PC-3 (cell line): ENCODE measurements at regions not wholly inside any gene's neighbourhood (a gene's known extent, or its start where the extent isn't known, plus 50 kb on each side); places are given as distances from the start of the nearest gene placed in this dataset.
"Not testable (repeated sequence)": the region's sequence is repeated elsewhere in the genome, so short reads cannot be mapped to it uniquely, and the experiment has no call there.

ENCODE experiments used
- ATAC-seq: fragments of 200-7000 bp; cut with Tn5 transposase; 2 replicates; pipeline ENCODE4 v1.9.1; 2020; ENCODE audit warnings: mild to moderate bottlenecking, moderate library complexity
- BruUV-seq: library from RNA; stranded (reverse); fragments of 400-500 nt; replicated peaks from 2 replicates; lab custom pipeline; 2021; lab: Mats Ljungman, UMichigan
- CTCF ChIA-PET: fragments of 300-600 bp; sonication (Branson Sonifier 250); formaldehyde crosslinking; loops from one replicate; lab custom pipeline; 2022; ENCODE audit warnings: antibody characterized with exemption; lab: Charles Lee
- POLR2A ChIA-PET: fragments of 300-600 bp; sonication (Branson Sonifier 250); formaldehyde crosslinking; loops from one replicate; lab custom pipeline; 2022; ENCODE audit warnings: antibody characterized with exemption; ENCODE audit not compliant: unreplicated experiment; lab: Charles Lee
- DNase-seq: peaks from one replicate; pipeline ENCODE4 v3.0.0-alpha.2; 2015
- H2AFZ ChIP-seq: fragments of 300-600 bp; sonication (generic); 2 replicates; pipeline ENCODE4 v1.6.0; 2016; ENCODE audit warnings: antibody characterized with exemption, low read length
- H3F3A ChIP-seq: fragments of 300-600 bp; sonication (generic); one replicate; pipeline ENCODE4 v1.6.0; 2017; ENCODE audit warnings: antibody characterized with exemption, low read length, control low read depth, mild to moderate bottlenecking; ENCODE audit not compliant: unreplicated experiment
- H3K27ac ChIP-seq: fragments of 300-600 bp; sonication (generic); 2 replicates; pipeline ENCODE4 v1.5.1; 2016; ENCODE audit warnings: mild to moderate bottlenecking, low read length
- H3K27me3 ChIP-seq: fragments of 300-600 bp; sonication (generic); 2 replicates; pipeline ENCODE4 v1.6.1; 2016; ENCODE audit warnings: low read length, mixed read lengths
- H3K36me3 ChIP-seq: fragments of 300-600 bp; sonication (generic); 2 replicates; pipeline ENCODE4 v1.6.1; 2016; ENCODE audit warnings: low read depth, mixed run types, low read length, mixed read lengths
- H3K4me1 ChIP-seq: fragments of 300-600 bp; sonication (generic); 2 replicates; pipeline ENCODE4 v1.5.1; 2016; ENCODE audit warnings: low read length; ENCODE audit not compliant: insufficient read depth
- H3K4me2 ChIP-seq: fragments of 300-600 bp; sonication (generic); 2 replicates; pipeline ENCODE4 v1.6.0; 2016; ENCODE audit warnings: low read length
- H3K4me3 ChIP-seq: fragments of 300-600 bp; sonication (generic); 2 replicates; pipeline ENCODE4 v1.5.1; 2016; ENCODE audit warnings: mild to moderate bottlenecking, low read length, mixed read lengths
- H3K79me2 ChIP-seq: fragments of 300-600 bp; sonication (generic); 2 replicates; pipeline ENCODE4 v1.6.1; 2017; ENCODE audit warnings: low read length, mixed read lengths
- H3K9ac ChIP-seq: fragments of 300-600 bp; sonication (generic); 2 replicates; pipeline ENCODE4 v1.6.0; 2016; ENCODE audit warnings: mild to moderate bottlenecking, low read length
- H3K9me2 ChIP-seq: fragments of 300-600 bp; sonication (generic); replicated peaks from 2 replicates; pipeline ENCODE4 v1.6.1; 2016; ENCODE audit warnings: mixed run types, low read length, mixed read lengths
- H3K9me3 ChIP-seq: fragments of 300-600 bp; sonication (generic); 2 replicates; pipeline ENCODE4 v1.6.1; 2016; ENCODE audit warnings: low read length, mixed read lengths
- H4K20me1 ChIP-seq: fragments of 300-600 bp; sonication (generic); 2 replicates; pipeline ENCODE4 v1.6.1; 2016; ENCODE audit warnings: low read length, mixed read lengths
- EZH2 ChIP-seq: fragments of 300-600 bp; sonication (generic); IDR thresholded peaks from one replicate; pipeline ENCODE4 v1.6.1; 2017; ENCODE audit warnings: antibody characterized with exemption, mild to moderate bottlenecking, low read length; ENCODE audit not compliant: unreplicated experiment
- EZH2phosphoT487 ChIP-seq: fragments of 300-600 bp; sonication (generic); IDR thresholded peaks from 2 replicates; pipeline ENCODE4 v1.6.1; 2018; ENCODE audit warnings: mild to moderate bottlenecking, antibody characterized with exemption, low read length, borderline replicate concordance
- intact Hi-C: fragments of 100-400 bp; cut with micrococcal nuclease; formaldehyde crosslinking; loops from 2 replicates; pipeline ENCODE4 v1.9.0; 2023
- TF ChIP-seq, protein P1 (sequence below): fragments of 300-600 bp; sonication (generic); conservative IDR thresholded peaks from 2 replicates; pipeline ENCODE4 v1.5.1; 2017; ENCODE audit warnings: antibody characterized with exemption, low read depth, mild to moderate bottlenecking, low read length

DNA sequence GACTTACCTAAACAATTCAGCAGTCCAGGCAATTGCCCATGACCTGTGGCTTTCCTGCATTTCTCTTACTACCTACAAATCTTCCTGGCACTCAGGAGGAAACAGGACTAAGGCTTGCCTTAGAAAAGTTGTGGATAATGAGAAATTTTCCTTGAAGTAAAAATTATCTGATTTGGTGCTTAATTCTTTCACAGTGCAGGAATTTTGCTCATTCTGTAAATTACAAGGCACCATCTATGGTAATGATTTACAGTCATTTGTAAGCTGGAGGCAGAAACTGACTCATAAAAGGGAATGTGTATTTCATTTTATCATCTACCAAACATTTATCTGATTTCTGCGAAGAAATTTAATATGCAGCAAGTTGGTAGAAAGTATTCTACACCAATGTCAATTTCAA is 211.5 kb upstream of the FKBP1C start:
- no peaks in the 10 kb centered on the region for H3F3A ChIP-seq
- H3K9me3 ChIP-seq, result no peaks in the 10 kb centered on the region

DNA sequence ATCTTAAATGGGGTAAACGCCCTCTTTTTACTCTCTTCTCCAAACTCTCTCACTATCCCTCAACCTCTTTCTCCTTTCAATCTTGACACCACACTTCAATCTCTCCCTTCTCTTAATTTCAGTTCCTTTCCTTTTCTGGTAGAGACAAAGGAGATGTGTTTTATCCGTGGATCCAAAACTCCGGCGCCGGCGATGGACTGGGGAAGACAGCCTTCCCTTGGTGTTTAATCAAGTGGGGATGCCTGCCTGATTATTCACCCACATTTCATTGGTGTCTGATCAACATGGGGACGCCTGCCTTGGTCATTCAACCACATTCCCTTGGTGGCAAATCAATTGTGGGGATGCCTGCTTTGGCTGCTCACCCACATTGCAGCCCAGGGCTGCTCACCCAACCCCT is 205.3 kb upstream of the FKBP1C start:
- H2AFZ ChIP-seq, DNase-seq, H3K4me1 ChIP-seq, H3K9ac ChIP-seq, H4K20me1 ChIP-seq, H3K4me2 ChIP-seq, H3K36me3 ChIP-seq, H3K27me3 ChIP-seq, intact Hi-C loops, H3K9me2 ChIP-seq, POLR2A ChIA-PET, CTCF ChIA-PET, H3K9me3 ChIP-seq, H3K4me3 ChIP-seq, ATAC-seq, H3K79me2 ChIP-seq, H3F3A ChIP-seq, H3K27ac ChIP-seq, BruUV-seq: not testable (repeated sequence)

More for the DNA sequence above, 211.5 kb upstream of the FKBP1C start:
- TF ChIP-seq, protein P1, sequence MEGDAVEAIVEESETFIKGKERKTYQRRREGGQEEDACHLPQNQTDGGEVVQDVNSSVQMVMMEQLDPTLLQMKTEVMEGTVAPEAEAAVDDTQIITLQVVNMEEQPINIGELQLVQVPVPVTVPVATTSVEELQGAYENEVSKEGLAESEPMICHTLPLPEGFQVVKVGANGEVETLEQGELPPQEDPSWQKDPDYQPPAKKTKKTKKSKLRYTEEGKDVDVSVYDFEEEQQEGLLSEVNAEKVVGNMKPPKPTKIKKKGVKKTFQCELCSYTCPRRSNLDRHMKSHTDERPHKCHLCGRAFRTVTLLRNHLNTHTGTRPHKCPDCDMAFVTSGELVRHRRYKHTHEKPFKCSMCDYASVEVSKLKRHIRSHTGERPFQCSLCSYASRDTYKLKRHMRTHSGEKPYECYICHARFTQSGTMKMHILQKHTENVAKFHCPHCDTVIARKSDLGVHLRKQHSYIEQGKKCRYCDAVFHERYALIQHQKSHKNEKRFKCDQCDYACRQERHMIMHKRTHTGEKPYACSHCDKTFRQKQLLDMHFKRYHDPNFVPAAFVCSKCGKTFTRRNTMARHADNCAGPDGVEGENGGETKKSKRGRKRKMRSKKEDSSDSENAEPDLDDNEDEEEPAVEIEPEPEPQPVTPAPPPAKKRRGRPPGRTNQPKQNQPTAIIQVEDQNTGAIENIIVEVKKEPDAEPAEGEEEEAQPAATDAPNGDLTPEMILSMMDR, result no peak
- TF ChIP-seq EZH2phosphoT487 (no peak), EZH2 (no peak)
- no peak overlapping the region for H3K4me3 ChIP-seq
- no peak for ATAC-seq
- no TSS peak for BruUV-seq
- DNase-seq, result no peak
- no peak overlapping the region for H2AFZ ChIP-seq
- no peaks in the 10 kb centered on the region for H3K36me3 ChIP-seq
- H3K9ac ChIP-seq, result no peak overlapping the region
- H3K27me3 ChIP-seq, result no peaks in the 10 kb centered on the region
- ChIA-PET POLR2A (no interaction called here), CTCF (no interaction called here)
- H3K4me2 ChIP-seq, result no peak overlapping the region
- H4K20me1 ChIP-seq, result no peaks in the 10 kb centered on the region
- H3K4me1 ChIP-seq, result no peaks in the 10 kb centered on the region
- H3K27ac ChIP-seq, result no peak overlapping the region
- intact Hi-C loops, result no loop called here
- H3K9me2 ChIP-seq, result no peaks in the 10 kb centered on the region
- no peaks in the 10 kb centered on the region for H3K79me2 ChIP-seq

DNA sequence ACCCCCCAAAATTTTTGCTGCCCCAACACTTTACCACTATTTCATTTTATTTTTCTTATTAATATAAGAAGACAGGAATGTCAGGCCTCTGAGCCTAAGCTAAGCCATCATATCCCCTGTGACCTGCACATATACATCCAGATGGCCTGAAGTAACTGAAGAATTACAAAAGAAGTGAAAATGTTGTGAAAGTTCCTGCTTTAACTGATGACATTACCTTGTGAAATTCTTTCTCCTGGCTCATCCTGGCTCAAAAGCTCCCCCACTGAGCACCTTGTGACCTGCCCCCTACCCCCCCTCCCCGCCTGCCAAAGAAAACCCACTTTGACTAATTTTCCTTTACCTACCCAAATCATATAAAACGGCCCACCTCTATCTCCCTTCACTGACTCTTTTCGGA is 200.3 kb upstream of the FKBP1C start:
- H3F3A ChIP-seq, intact Hi-C loops, H3K27me3 ChIP-seq, H3K9me2 ChIP-seq, H3K9ac ChIP-seq, BruUV-seq, H3K9me3 ChIP-seq, H2AFZ ChIP-seq, H3K27ac ChIP-seq, H3K4me1 ChIP-seq, ATAC-seq, H3K4me3 ChIP-seq, H3K79me2 ChIP-seq, H3K36me3 ChIP-seq, CTCF ChIA-PET, H3K4me2 ChIP-seq, POLR2A ChIA-PET, DNase-seq, H4K20me1 ChIP-seq: not testable (repeated sequence)

DNA sequence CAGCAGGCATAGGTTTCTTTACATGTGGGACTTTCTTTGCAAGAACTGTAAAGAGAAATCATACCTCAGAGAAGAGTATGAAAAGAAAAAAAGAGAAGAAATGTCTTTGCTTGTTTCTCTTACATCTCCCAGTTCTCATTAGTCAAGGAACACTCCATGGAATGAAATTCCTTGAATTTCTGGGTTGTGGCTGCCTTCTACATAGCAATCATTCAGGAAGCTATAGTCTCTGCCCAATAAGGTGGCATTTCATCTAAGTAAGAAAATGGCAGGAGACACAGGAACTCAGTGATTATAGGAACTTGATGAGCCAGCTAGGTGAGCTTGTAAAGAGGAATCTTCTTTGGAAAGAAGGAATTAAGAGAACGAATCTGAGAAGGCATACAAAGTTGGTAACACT is 197.0 kb upstream of the FKBP1C start:
- no TSS peak for BruUV-seq
- H3K36me3 ChIP-seq, result no peaks in the 10 kb centered on the region
- no peak for ATAC-seq
- no peaks in the 10 kb centered on the region for H3K79me2 ChIP-seq
- H3F3A ChIP-seq, result no peaks in the 10 kb centered on the region
- H2AFZ ChIP-seq, result no peak overlapping the region
- H3K4me2 ChIP-seq, result no peak overlapping the region
- H3K9me3 ChIP-seq, result no peaks in the 10 kb centered on the region
- H3K9me2 ChIP-seq, result no peaks in the 10 kb centered on the region
- H4K20me1 ChIP-seq, result no peaks in the 10 kb centered on the region
- H3K9ac ChIP-seq, result no peak overlapping the region
- ChIA-PET POLR2A (no interaction called here), CTCF (no interaction called here)
- H3K27me3 ChIP-seq, result no peaks in the 10 kb centered on the region
- no peaks in the 10 kb centered on the region for H3K4me1 ChIP-seq
- DNase-seq, result no peak
- intact Hi-C loops, result no loop called here
- no peak overlapping the region for H3K27ac ChIP-seq
- no peak overlapping the region for H3K4me3 ChIP-seq
- TF ChIP-seq, protein P1, result no peak
- TF ChIP-seq EZH2 (no peak), EZH2phosphoT487 (no peak)
